Spleen (tissue), 7 donors: ENCODE measurements at regions not wholly inside any gene's neighbourhood (a gene's known extent, or its start where the extent isn't known, plus 50 kb on each side); places are given as distances from the start of the nearest gene placed in this dataset.

Source experiments
- POLR2A ChIP-seq, 3 donors: fragments of 450-650 bp; IDR thresholded peaks; one replicate each; pipeline ENCODE4 v1.5.1; 2017; ENCODE audit warnings: antibody characterized with exemption in 3 of 3, mild to moderate bottlenecking in 1 of 3
- POLR2AphosphoS5 ChIP-seq, 3 donors: sonication (generic); formaldehyde crosslinking; IDR thresholded peaks; one replicate each; pipeline ENCODE4 v1.5.1; 2017; ENCODE audit warnings: antibody characterized with exemption in 3 of 3
- TF ChIP-seq, protein P1 (sequence below), 11 experiments: fragments of 200-600 bp in 7 of 11; fragments of 450-650 bp in 4 of 11; sonication (generic) in 4 of 11; IDR thresholded peaks in 8 of 11; conservative IDR thresholded peaks in 3 of 11; 1 replicate in 7 of 11; 2 replicates in 4 of 11; pipeline versions ENCODE4 v1.4.0 to v1.8.0; 2016 to 2021; ENCODE audit warnings: antibody characterized with exemption in 11 of 11, inconsistent platforms in 4 of 11, mild to moderate bottlenecking in 1 of 11
- donor health status: DM: no; HTN: no; CAD: no; lungs with moderate emphysema.
- donor health status: DM: no; HTN: no; CAD: no.
- donor health status: DM: no; HTN: no; CAD: no.

GRCh38 chr17:77765292-77765691 lies 193.2 kb upstream of the TNRC6C start:
- TF ChIP-seq, protein P1, sequence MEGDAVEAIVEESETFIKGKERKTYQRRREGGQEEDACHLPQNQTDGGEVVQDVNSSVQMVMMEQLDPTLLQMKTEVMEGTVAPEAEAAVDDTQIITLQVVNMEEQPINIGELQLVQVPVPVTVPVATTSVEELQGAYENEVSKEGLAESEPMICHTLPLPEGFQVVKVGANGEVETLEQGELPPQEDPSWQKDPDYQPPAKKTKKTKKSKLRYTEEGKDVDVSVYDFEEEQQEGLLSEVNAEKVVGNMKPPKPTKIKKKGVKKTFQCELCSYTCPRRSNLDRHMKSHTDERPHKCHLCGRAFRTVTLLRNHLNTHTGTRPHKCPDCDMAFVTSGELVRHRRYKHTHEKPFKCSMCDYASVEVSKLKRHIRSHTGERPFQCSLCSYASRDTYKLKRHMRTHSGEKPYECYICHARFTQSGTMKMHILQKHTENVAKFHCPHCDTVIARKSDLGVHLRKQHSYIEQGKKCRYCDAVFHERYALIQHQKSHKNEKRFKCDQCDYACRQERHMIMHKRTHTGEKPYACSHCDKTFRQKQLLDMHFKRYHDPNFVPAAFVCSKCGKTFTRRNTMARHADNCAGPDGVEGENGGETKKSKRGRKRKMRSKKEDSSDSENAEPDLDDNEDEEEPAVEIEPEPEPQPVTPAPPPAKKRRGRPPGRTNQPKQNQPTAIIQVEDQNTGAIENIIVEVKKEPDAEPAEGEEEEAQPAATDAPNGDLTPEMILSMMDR (IDR thresholded peaks at IDR 0.05 in 8 of 11, conservative IDR thresholded peaks at IDR 0.05 in 3 of 11), result no peak
- TF ChIP-seq POLR2AphosphoS5 (IDR thresholded peaks at IDR 0.05) (no peak), POLR2A (IDR thresholded peaks at IDR 0.05) (no peak)
